Activated B cell treated with CpG ODN at 0.5 μM for 24 hours (primary cell): ENCODE measurements at regions not wholly inside any gene's neighbourhood (a gene's known extent, or its start where the extent isn't known, plus 50 kb on each side); places are given as distances from the start of the nearest gene placed in this dataset.
A peak's percentile ranks its signal among the peaks of the same experiment; 100 is the strongest.

Experiments used
- ATAC-seq: fragments of 200-7000 bp; cut with Tn5 transposase; one replicate; pipeline ENCODE4 v1.10.0; 2021; ENCODE audit warnings: low read depth, mild to moderate bottlenecking, moderate library complexity
- CTCF ChIA-PET: fragments of 350-600 bp; sonication (Branson Sonifier 250); formaldehyde crosslinking; loops from one replicate; lab custom pipeline; 2021; ENCODE audit warnings: antibody characterized with exemption; lab: Charles Lee
- POLR2A ChIA-PET: fragments of 350-600 bp; sonication (Branson Sonifier 250); formaldehyde crosslinking; loops from one replicate; lab custom pipeline; 2021; ENCODE audit warnings: antibody characterized with exemption; lab: Charles Lee
- DNase-seq: peaks from one replicate; pipeline ENCODE4 v3.0.0; 2022
- H3K27ac Mint-ChIP-seq: one replicate; pipeline ENCODE4 v1.8.0; 2020; ENCODE audit warnings: mixed read lengths
- H3K27me3 Mint-ChIP-seq: one replicate; pipeline ENCODE4 v1.8.0; 2021; ENCODE audit warnings: mixed read lengths
- H3K36me3 Mint-ChIP-seq: one replicate; pipeline ENCODE4 v1.8.0; 2021; ENCODE audit warnings: low read depth, mixed read lengths
- H3K4me1 Mint-ChIP-seq: one replicate; pipeline ENCODE4 v1.8.0; 2021; ENCODE audit warnings: mixed read lengths
- H3K4me3 Mint-ChIP-seq: one replicate; pipeline ENCODE4 v1.8.0; 2020; ENCODE audit warnings: mild to moderate bottlenecking, mixed read lengths
- H3K9me3 Mint-ChIP-seq: one replicate; pipeline ENCODE4 v1.8.0; 2020; ENCODE audit warnings: mixed read lengths
- CTCF ChIP-seq: fragments of 200-600 bp; IDR thresholded peaks from one replicate; pipeline ENCODE4 v1.8.0; 2022; ENCODE audit warnings: antibody characterized with exemption, mild to moderate bottlenecking
- intact Hi-C: fragments of 100-400 bp; cut with micrococcal nuclease; formaldehyde crosslinking; loops from one replicate; pipeline ENCODE4 v1.15.1; 2024

DNA sequence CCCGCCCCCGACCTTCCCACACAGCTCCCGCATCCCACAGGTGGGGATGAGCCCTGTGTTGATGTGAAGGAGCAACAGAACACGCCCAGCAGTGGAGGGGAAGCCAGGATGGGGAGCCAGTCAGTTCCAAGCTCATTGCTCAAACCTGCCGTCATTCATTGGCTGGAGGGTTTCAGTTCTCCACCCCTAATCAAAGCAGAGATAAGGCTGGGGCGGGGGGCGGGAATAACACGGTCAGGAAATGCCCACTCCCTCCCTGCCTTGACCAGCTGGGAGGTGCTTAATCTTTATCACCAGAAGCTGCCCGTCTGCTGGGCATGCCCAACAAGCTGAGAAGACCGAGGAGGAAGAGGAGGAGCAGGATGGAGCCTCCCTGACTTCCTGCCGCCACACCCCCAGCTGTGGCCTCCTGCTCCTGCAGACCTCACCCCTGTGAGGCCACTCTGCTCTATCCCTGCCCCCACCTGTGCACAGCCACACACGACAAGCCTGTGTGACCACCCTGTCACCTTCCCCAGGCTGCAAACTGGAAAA is 265.1 kb downstream of the ZEB1 start:
- peaks cover 16% of the 10 kb centered on the region for H3K27me3 Mint-ChIP-seq
- CTCF ChIA-PET, result no interaction called here
- no peaks in the 10 kb centered on the region for H3K36me3 Mint-ChIP-seq
- intact Hi-C loops, result no loop called here
- peaks cover 2% of the 10 kb centered on the region for H3K9me3 Mint-ChIP-seq
- POLR2A ChIA-PET, result no interaction called here
- H3K4me3 Mint-ChIP-seq, result no peak overlapping the region
- DNase-seq, result no peak
- peaks cover 14% of the 10 kb centered on the region for H3K4me1 Mint-ChIP-seq
- ATAC-seq, result no peak
- H3K27ac Mint-ChIP-seq, result no peak overlapping the region
- no peak for TF ChIP-seq CTCF

GRCh38 chr10:31583293-31583692 is 264.3 kb downstream of the ZEB1 start:
- Mint-ChIP-seq H3K4me1 (peaks cover 14% of the 10 kb centered on the region), H3K9me3 (peaks cover 2% of the 10 kb centered on the region), H3K4me3 (no peak overlapping the region), H3K36me3 (no peaks in the 10 kb centered on the region), H3K27me3 (peaks cover 16% of the 10 kb centered on the region), H3K27ac (no peak overlapping the region)
- intact Hi-C loops, result no loop called here
- ChIA-PET CTCF (no interaction called here), POLR2A (no interaction called here)
- ATAC-seq, result no peak
- no peak for DNase-seq
- TF ChIP-seq CTCF, result no peak

DNA sequence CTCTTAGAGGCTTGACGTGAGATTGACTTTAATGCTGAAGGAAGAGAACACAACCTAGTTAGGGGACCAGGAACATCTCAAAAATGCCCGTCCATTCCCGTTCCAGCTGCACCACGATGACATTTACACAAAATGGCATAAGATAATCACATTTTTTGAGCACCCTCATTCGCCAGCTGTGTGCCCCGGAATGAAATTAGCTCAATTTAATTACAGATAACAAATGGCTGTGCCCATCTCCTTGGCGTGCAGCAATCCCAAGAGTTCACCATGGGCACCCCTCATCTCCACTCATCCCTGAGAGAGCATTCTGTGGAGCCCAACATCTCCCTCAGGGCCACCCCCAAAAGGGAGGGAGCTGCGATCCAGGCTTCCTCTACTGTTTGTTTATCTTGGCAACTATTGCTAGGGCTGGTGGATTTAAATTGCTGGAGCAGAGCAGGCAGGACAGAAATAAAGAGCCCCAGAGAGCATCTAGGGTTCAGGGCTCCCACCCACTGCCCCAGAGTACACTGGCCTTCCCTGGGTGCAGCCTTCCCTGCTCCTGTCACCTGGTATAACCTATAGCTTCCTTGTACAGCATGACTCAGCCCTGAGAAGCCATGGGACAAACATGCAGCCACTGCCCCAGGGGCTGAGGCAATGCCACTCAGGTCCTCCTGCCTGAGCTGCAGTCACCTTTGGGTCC is 263.5 kb downstream of the ZEB1 start:
- DNase-seq (no peak), ATAC-seq (no peak)
- CTCF ChIA-PET, result no interaction called here
- no peak overlapping the region for H3K4me3 Mint-ChIP-seq
- no peaks in the 10 kb centered on the region for H3K36me3 Mint-ChIP-seq
- peaks cover 11% of the 10 kb centered on the region for H3K27me3 Mint-ChIP-seq
- H3K9me3 Mint-ChIP-seq, result peaks cover 4% of the 10 kb centered on the region
- POLR2A ChIA-PET, result no interaction called here
- intact Hi-C loops, result no loop called here
- peaks cover 14% of the 10 kb centered on the region for H3K4me1 Mint-ChIP-seq
- no peak for TF ChIP-seq CTCF
- H3K27ac Mint-ChIP-seq, result no peak overlapping the region

DNA sequence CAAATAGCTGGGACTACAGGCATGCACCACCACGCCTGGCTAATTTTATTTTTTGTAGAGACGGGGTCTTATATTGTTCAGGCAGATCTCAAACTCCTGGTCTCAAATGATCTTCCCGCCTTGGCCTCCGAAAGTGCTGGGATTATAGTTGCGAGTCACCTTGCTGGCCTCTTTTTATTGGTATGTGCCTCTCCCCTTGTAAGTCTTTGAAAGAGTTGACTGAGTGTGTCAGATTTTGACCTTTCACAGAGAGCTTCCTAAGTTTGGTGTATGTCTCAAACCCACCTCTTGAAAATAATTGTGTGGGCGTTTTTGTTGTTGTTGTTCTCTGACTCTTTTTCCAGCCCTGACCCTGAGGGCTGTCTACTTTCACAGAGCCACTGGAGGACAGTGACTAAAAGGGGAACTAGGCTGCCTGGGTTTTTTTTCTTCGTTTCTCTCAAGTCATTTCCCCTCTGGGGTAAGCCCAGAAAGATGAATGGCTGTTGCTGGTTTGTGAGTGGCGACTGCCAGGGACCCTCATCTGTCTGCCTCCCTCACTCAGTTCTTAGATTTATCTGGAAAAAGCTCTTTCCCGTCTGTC is 262.8 kb downstream of the ZEB1 start:
- intact Hi-C loops, result no loop called here
- CTCF ChIA-PET, result no interaction called here
- Mint-ChIP-seq H3K4me1 (peaks cover 9% of the 10 kb centered on the region), H3K27ac (no peak overlapping the region), H3K4me3 (no peak overlapping the region), H3K9me3 (peaks cover 7% of the 10 kb centered on the region), H3K36me3 (no peaks in the 10 kb centered on the region), H3K27me3 (peaks cover 5% of the 10 kb centered on the region)
- no peak for TF ChIP-seq CTCF
- DNase-seq (no peak), ATAC-seq (peak; percentile 40)
- POLR2A ChIA-PET, result no interaction called here

- H3K4me3 Mint-ChIP-seq, result no peak overlapping the region
- DNase-seq (no peak), ATAC-seq (no peak)
- H3K27me3 Mint-ChIP-seq, result peaks cover 3% of the 10 kb centered on the region
- POLR2A ChIA-PET, result no interaction called here
- H3K27ac Mint-ChIP-seq, result no peak overlapping the region
- no peaks in the 10 kb centered on the region for H3K36me3 Mint-ChIP-seq
- no peak for TF ChIP-seq CTCF
- intact Hi-C loops, result no loop called here
- H3K9me3 Mint-ChIP-seq, result peaks cover 9% of the 10 kb centered on the region
- peaks cover 8% of the 10 kb centered on the region for H3K4me1 Mint-ChIP-seq
- CTCF ChIA-PET, result no interaction called here
Measured at GRCh38 chr10:31580646-31581045, 261.6 kb downstream of the ZEB1 start.
